Upper lobe of right lung (tissue), 1 donor: ENCODE measurements at regions not wholly inside any gene's neighbourhood (a gene's known extent, or its start where the extent isn't known, plus 50 kb on each side); places are given as distances from the start of the nearest gene placed in this dataset.

ENCODE experiments used
- ATAC-seq: fragments of 200-7000 bp; cut with Tn5 transposase; one replicate; pipeline ENCODE4 v1.9.1; 2020; ENCODE audit warnings: mild to moderate bottlenecking, moderate library complexity
- DNase-seq: peaks from one replicate; pipeline ENCODE4 v3.0.0-alpha.2; 2020
- H3K27ac ChIP-seq: fragments of 200-600 bp; one replicate; pipeline ENCODE4 v1.8.0; 2022
- H3K27me3 ChIP-seq: fragments of 200-600 bp; one replicate; pipeline ENCODE4 v1.8.0; 2022; ENCODE audit warnings: mild to moderate bottlenecking
- H3K36me3 ChIP-seq: fragments of 200-600 bp; one replicate; pipeline ENCODE4 v1.8.0; 2022
- H3K4me1 ChIP-seq: fragments of 200-600 bp; one replicate; pipeline ENCODE4 v1.8.0; 2022
- H3K4me3 ChIP-seq: fragments of 200-600 bp; one replicate; pipeline ENCODE4 v1.8.0; 2022; ENCODE audit warnings: mild to moderate bottlenecking
- H3K9me3 ChIP-seq: fragments of 200-600 bp; one replicate; pipeline ENCODE4 v1.8.0; 2022
- CTCF ChIP-seq: fragments of 200-600 bp; IDR thresholded peaks from one replicate; pipeline ENCODE4 v1.8.0; 2022; ENCODE audit warnings: antibody characterized with exemption
- intact Hi-C: fragments of 100-400 bp; cut with DNase I; formaldehyde crosslinking; loops from one replicate; pipeline ENCODE4 v1.11.0; 2022
- donor health status: DM: no; HTN: yes; CAD: no; lungs with severe emphysema.

GRCh38 chr1:163834778-163835177 is 513.0 kb downstream of the NUF2 start:
- intact Hi-C loops: no loop called here
- Histone ChIP-seq H3K36me3 (no peaks in the 10 kb centered on the region), H3K4me3 (no peak overlapping the region), H3K27ac (no peak overlapping the region), H3K9me3 (no peaks in the 10 kb centered on the region), H3K27me3 (no peaks in the 10 kb centered on the region), H3K4me1 (no peaks in the 10 kb centered on the region)
- no peak for TF ChIP-seq CTCF
- ATAC-seq (no peak), DNase-seq (no peak)

GRCh38 chr1:163836481-163836880 is 514.7 kb downstream of the NUF2 start:
- ATAC-seq (no peak), DNase-seq (no peak)
- Histone ChIP-seq H3K4me1 (no peaks in the 10 kb centered on the region), H3K4me3 (no peak overlapping the region), H3K36me3 (no peaks in the 10 kb centered on the region), H3K27me3 (no peaks in the 10 kb centered on the region), H3K27ac (no peak overlapping the region), H3K9me3 (no peaks in the 10 kb centered on the region)
- TF ChIP-seq CTCF: no peak
- intact Hi-C loops: no loop called here

- no peak for TF ChIP-seq CTCF
- ATAC-seq (no peak), DNase-seq (no peak)
- Histone ChIP-seq H3K27ac (no peak overlapping the region), H3K9me3 (no peaks in the 10 kb centered on the region), H3K4me1 (no peaks in the 10 kb centered on the region), H3K27me3 (no peaks in the 10 kb centered on the region), H3K36me3 (no peaks in the 10 kb centered on the region), H3K4me3 (no peak overlapping the region)
- intact Hi-C loops: no loop called here
Measured at GRCh38 chr1:163837206-163837605, 515.5 kb downstream of the NUF2 start.

GRCh38 chr1:163842571-163842970 is 520.8 kb downstream of the NUF2 start:
- no peak for ATAC-seq

GRCh38 chr1:163844459-163844858 is 522.7 kb downstream of the NUF2 start:
- Histone ChIP-seq H3K27ac (no peak overlapping the region), H3K4me1 (no peaks in the 10 kb centered on the region), H3K36me3 (no peaks in the 10 kb centered on the region), H3K27me3 (no peaks in the 10 kb centered on the region), H3K4me3 (no peak overlapping the region), H3K9me3 (no peaks in the 10 kb centered on the region)
- no peak for TF ChIP-seq CTCF
- ATAC-seq: no peak
- intact Hi-C loops: no loop called here
- DNase-seq: no peak

More at GRCh38 chr1:163842571-163842970, 520.8 kb downstream of the NUF2 start:
- Histone ChIP-seq H3K4me3 (no peak overlapping the region), H3K27me3 (no peaks in the 10 kb centered on the region), H3K27ac (no peak overlapping the region), H3K36me3 (no peaks in the 10 kb centered on the region), H3K4me1 (no peaks in the 10 kb centered on the region), H3K9me3 (no peaks in the 10 kb centered on the region)
- no peak for TF ChIP-seq CTCF
- DNase-seq: no peak
- intact Hi-C loops: no loop called here

GRCh38 chr1:163845279-163845678 is 523.5 kb downstream of the NUF2 start:
- H3K9me3 ChIP-seq: no peaks in the 10 kb centered on the region
- intact Hi-C loops: no loop called here
- H3K36me3 ChIP-seq: no peaks in the 10 kb centered on the region
- H3K4me1 ChIP-seq: no peaks in the 10 kb centered on the region
- H3K27me3 ChIP-seq: no peaks in the 10 kb centered on the region
- no peak for TF ChIP-seq CTCF
- no peak overlapping the region for H3K27ac ChIP-seq
- DNase-seq: no peak
- no peak for ATAC-seq
- H3K4me3 ChIP-seq: no peak overlapping the region
